Liver (tissue), 3 donors: ENCODE measurements at regions not wholly inside any gene's neighbourhood (a gene's known extent, or its start where the extent isn't known, plus 50 kb on each side); places are given as distances from the start of the nearest gene placed in this dataset.

Experiments used
- ATF3 ChIP-seq: IDR thresholded peaks from 2 replicates; pipeline ENCODE4 v1.6.1; 2016; ENCODE audit warnings: antibody characterized with exemption
- CTCF ChIP-seq: fragments of 150-350 bp; IDR thresholded peaks from 2 replicates; pipeline ENCODE4 v1.5.1; 2017; ENCODE audit warnings: improper control_type of control experiment, low read depth, low read length; ENCODE audit not compliant: missing input control
- EGR1 ChIP-seq, 2 donors: IDR thresholded peaks; 2 replicates each; pipeline ENCODE4 v1.6.1; 2016 to 2018; ENCODE audit warnings: antibody characterized with exemption in 2 of 2, low read depth in 2 of 2
- RAD21 ChIP-seq, 2 donors: IDR thresholded peaks; 2 replicates each; pipeline ENCODE4 v1.6.1; 2016; ENCODE audit warnings: antibody characterized with exemption in 2 of 2, mild to moderate bottlenecking in 2 of 2
- REST ChIP-seq: IDR thresholded peaks from 2 replicates; pipeline ENCODE4 v1.6.1; 2016; ENCODE audit warnings: antibody characterized with exemption, mild to moderate bottlenecking
- TAF1 ChIP-seq: conservative IDR thresholded peaks from 2 replicates; pipeline ENCODE4 v1.6.1; 2016; ENCODE audit warnings: antibody characterized with exemption, mild to moderate bottlenecking
- YY1 ChIP-seq: IDR thresholded peaks from 2 replicates; pipeline ENCODE4 v1.6.1; 2016; ENCODE audit warnings: antibody characterized with exemption, mild to moderate bottlenecking
- ZBTB33 ChIP-seq: IDR thresholded peaks from 2 replicates; pipeline ENCODE4 v1.6.1; 2016; ENCODE audit warnings: antibody characterized with exemption
- TF ChIP-seq, protein P1 (sequence below): IDR thresholded peaks from 2 replicates; pipeline ENCODE4 v1.6.1; 2016; ENCODE audit warnings: antibody characterized with exemption
- donor health status: healthy.
- donor health status: healthy.

GRCh38 chr3:139774560-139775302, 97.0 kb upstream of the NMNAT3 start:
- TF ChIP-seq CTCF (no peak), YY1 (no peak), RAD21 (IDR thresholded peaks at IDR 0.05) (no peak), EGR1 (IDR thresholded peaks at IDR 0.05; ENCODE audit: low read depth in 2 of 2) (no peak), REST (no peak), ATF3 (no peak), TAF1 (no peak), ZBTB33 (no peak)
- TF ChIP-seq, protein P1, sequence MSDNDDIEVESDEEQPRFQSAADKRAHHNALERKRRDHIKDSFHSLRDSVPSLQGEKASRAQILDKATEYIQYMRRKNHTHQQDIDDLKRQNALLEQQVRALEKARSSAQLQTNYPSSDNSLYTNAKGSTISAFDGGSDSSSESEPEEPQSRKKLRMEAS: no peak
